GM13977 (cell line): ENCODE measurements at regions not wholly inside any gene's neighbourhood (a gene's known extent, or its start where the extent isn't known, plus 50 kb on each side); places are given as distances from the start of the nearest gene placed in this dataset.

Source experiments
- DNase-seq: peaks from one replicate; pipeline ENCODE4 v3.0.0; 2012; ENCODE audit warnings: low spot score
- in situ Hi-C: fragments of 300-500 bp; cut with MboI; formaldehyde crosslinking; loops from one replicate; pipeline ENCODE4 v1.12.0; 2022; ENCODE audit warnings: low sequenced_read_pairs, low pct_unique_long_range_greater_than_20kb, mixed read lengths, inconsistent platforms; ENCODE audit not compliant: unreplicated experiment
- TF ChIP-seq, protein P1 (sequence below): IDR thresholded peaks from 2 replicates; pipeline ENCODE4 v1.5.1; 2012; ENCODE audit warnings: mild to moderate bottlenecking, control low read depth; ENCODE audit not compliant: insufficient read depth; ENCODE audit errors: extremely low read depth, missing control alignments

DNA sequence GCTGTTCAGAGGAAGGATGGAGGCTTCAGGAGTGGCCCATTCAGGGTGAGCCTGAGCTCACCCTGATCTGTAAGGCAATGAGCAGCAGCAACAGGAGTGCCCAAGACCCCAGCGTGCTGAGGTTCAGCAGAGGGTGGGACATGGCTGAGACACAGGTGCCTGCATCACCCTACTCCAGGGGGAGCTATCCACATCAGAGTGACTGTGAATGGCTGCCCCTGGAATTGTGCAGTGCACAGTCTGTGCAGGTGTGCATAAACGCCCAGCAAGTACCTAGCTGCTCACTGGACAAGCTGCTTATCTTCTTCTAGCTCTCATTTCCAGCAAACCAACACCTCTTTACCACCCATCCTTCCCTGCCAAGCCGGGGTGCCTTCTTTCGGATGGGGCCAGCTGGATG, 140.6 kb upstream of the PRMT8 start:
- in situ Hi-C loops, result no loop called here
- DNase-seq, result no peak
- TF ChIP-seq, protein P1, sequence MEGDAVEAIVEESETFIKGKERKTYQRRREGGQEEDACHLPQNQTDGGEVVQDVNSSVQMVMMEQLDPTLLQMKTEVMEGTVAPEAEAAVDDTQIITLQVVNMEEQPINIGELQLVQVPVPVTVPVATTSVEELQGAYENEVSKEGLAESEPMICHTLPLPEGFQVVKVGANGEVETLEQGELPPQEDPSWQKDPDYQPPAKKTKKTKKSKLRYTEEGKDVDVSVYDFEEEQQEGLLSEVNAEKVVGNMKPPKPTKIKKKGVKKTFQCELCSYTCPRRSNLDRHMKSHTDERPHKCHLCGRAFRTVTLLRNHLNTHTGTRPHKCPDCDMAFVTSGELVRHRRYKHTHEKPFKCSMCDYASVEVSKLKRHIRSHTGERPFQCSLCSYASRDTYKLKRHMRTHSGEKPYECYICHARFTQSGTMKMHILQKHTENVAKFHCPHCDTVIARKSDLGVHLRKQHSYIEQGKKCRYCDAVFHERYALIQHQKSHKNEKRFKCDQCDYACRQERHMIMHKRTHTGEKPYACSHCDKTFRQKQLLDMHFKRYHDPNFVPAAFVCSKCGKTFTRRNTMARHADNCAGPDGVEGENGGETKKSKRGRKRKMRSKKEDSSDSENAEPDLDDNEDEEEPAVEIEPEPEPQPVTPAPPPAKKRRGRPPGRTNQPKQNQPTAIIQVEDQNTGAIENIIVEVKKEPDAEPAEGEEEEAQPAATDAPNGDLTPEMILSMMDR, result no peak

DNA sequence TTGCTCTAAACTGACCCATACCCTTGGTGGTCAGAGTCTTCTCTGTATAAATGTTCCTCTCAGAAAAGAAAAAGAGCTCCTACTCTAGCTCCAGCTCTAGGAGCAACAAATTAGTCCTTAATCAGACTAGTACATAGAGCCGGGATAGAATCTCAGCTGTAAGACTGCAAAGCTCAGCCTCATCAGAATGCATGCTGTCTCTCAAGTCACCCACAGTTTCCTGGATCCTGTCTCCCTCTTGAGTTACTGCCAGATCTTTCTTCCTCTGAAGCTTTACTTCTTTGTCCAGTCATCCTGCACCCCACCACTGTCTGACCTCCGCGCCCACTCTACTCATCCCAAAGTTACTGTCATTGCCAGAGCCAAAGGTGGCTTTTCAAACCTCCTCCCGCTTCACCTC, 139.3 kb upstream of the PRMT8 start:
- DNase-seq, result no peak
- TF ChIP-seq, protein P1, result no peak
- in situ Hi-C loops, result no loop called here

DNA sequence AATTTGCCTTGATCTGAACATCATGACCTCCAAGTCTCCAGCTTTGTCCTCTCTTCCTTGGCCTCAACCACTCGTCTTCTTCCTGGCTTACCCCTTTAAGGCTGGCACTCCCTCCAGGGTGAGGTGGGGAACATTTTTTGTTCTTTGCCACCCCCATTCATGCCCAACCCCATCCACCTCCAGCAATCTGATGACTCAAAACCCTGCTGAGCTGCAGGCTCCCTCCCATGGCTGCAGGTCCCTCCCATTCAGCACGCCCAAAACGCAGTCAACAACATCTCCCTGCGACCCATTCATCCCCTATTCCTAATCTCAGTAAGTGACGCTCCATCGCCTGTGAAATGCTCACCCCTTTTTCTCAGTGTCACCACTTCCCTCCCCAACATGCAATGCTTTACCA, 138.8 kb upstream of the PRMT8 start:
- no peak for DNase-seq
- TF ChIP-seq, protein P1, result no peak
- in situ Hi-C loops, result no loop called here

DNA sequence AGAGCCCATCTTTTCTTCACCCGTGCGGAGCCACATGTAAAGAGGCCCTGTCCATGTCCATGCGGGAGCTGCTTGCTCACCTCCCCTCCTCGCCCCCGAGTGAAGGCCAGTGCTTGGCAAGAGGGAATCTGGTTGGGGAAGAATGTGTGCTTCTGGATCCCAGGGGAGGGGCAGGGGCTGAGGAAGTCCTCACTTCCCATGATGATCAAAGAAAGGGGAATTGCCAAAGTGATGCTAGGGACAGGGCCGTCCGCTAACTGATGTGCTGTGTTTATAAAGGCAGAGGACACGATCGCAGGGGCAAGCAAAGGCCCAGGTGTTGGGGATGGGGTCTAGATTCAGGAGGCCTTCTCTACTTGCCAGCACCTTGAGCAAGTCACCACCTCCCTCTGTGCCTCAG, 137.4 kb upstream of the PRMT8 start:
- in situ Hi-C loops, result no loop called here
- no peak for DNase-seq
- TF ChIP-seq, protein P1, result no peak

DNA sequence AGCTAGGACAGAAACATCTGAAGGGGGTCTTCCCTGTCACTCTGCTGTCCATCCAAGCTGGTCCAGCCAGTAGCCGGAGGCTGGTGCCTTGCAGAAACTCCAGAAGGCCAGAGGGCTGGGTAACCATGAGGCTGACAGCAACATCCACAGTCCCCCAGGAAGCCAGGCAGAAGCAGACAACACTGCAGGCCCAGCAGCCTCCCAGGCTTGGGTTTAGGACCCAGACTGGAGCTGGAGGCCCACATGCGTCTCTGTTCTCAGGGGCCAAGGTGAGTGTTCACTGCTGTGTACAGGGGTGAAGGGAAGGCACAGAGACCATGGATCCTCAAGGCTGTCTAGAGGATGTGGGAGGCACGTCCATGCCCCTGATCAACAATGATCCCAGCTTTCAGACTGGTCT, 136.4 kb upstream of the PRMT8 start:
- no peak for DNase-seq
- TF ChIP-seq, protein P1, result no peak
- in situ Hi-C loops, result no loop called here

DNA sequence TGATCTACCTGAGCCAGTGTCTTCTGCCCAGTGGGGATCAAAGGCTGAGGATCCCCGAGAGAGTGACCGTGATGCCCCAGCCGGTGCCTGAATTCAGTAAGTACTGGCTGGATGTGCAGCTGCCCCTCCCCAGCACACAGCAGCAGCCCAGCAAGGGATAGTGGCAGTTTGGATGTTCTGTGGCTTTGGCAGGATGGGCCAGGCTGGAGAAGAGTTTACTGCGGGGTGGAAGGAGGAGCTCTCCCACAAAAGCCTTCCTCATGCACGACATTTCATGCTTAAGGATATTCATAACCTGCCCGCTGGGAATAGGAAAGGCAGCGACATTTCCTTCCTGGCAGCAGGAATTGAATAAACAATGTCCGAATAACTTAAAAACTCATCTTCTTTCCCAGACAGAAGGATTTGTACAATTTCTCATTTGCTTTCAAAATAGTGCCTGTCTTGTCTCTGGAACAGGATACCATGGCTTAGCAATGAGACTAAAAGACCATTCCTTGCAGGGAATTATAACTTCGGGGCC, 135.6 kb upstream of the PRMT8 start:
- no peak for DNase-seq
- in situ Hi-C loops, result no loop called here
- TF ChIP-seq, protein P1, result no peak

DNA sequence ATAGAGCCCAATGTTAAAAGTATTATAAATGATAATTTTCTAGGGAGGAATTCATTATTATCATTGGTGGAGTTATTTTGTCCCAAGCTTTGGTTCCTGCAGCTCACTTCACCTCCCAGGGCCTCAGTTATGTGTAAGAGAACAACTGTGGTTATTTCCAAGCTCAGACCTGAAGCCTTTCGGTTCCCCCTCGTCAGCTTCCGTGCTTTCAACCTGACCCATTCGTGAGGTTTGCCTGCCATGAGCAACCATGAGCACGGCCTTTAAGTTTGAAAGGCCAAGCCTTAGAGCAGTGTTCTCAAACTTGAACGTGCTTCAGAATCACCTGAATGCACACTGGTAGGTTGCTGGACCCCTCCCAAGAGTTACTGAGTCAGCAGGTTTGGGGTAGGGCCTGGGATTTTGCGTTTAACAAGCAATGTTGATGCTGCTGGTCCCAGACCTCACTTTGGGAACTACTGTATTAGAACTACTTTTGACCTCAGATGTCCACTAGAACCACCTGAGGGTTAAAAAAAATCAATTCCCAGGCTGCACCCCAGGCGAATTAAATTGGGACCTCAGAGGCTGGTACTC, 133.0 kb upstream of the PRMT8 start:
- in situ Hi-C loops, result no loop called here
- TF ChIP-seq, protein P1, result no peak

More for the DNA sequence above, 133.0 kb upstream of the PRMT8 start:
- no peak for DNase-seq
